GM19240 (cell line): ENCODE measurements at regions not wholly inside any gene's neighbourhood (a gene's known extent, or its start where the extent isn't known, plus 50 kb on each side); places are given as distances from the start of the nearest gene placed in this dataset.

ENCODE experiments used
- DNase-seq: peaks from one replicate; pipeline ENCODE4 v3.0.0; 2011; ENCODE audit warnings: low spot score; ENCODE audit not compliant: insufficient read length

DNA sequence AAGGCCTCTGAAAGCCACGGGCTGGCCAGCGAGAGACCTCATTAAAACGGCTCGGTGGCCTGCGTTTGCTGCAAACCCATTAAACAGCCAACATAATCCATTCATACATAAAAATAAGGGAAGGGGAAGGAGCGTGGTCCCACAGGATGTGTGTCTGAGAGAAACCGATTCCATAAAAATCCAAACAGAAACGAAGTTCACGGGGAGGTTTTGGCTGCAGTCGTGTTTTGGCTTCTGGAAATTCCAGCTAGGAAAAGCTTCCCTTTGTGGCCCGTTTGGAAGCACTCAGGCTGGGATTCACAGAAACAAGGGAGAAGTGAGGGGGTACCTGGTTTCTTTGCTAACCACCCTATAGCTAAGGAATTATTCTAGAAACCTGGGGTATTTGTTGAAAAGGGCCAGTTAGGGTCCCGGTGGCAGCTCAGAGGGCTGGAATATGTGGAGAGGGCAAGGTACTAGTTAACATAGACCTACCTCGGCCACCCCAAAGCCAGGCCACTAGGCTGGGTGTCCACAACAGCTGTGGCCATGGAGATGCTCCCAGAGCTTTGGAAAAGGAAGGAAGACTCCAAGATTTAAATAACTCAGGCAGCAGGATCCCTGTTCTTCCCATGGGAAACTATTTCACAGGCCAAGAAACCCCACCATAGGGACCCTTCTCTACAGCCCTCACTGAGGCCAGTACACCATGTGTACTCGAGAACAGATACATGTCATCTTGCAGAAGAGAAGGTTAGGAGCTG, 166.8 kb downstream of the BCOR start:
- DNase-seq = no peak

DNA sequence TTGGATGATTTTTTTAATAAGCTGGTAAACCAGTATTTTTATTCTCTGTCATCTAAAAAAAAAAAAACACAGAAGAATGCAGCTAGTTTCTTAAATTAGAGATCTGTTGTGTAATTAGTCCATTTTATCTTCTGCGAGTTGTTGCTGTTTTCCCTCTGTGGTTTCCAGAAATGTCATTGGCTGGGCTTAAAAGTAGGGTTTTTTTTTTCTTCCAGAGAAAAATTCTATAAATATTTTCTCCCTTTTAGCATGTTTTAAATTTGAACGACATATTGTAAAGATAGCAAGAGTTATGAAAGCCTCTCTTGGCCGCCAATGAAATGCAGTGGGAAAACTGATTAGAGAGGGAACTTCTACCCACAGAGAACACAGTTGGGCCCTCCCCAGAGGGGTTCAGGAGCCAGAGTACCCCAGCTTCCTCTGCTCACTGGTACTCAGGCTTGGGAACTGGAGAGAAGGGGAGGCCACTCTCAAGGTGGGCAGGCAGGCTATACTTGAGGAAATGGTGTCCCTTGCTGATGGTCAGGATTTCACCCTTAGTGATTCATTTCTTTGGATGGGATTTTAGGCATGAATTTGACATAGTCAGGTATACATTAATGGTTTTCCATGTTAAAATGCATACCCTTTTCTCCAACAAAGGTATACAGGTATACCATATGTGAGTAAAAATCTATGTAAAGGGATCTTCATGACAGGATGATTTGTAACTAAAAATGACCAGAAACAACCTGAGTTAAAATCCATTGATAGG, 166.1 kb downstream of the BCOR start:
- DNase-seq = no peak

DNA sequence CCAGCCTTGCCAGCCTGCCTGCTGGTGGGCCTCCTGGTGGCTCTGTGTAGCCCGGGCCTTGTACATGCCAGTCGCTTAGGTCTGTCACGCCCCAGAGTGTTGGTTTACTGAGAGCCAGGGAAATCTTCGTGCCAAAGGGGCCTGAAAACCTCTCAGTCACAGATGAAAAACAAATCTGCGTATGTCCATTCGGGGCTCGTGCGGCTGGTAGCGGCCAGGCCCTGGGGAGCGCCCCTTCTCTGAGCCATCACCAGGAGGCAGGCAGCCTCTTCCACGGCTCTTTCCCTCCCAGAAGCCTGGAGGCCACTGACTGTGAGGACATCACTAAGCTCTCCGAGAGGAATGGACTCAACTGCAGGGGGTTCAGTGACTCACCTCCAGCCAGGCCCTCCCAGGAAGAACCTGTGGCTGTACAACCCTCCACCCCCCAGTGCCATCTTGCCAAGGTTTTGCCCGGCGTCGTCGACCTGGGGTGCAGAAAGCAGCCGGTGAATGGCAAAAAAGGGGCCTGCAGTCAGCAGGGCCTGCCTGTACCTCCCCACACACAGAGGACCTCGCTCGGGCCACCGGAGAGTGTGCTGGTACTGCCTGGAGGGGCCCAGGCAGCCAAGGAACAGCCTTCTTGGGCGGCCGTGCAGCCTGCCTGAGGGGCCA, 162.2 kb downstream of the BCOR start:
- DNase-seq = no peak

DNA sequence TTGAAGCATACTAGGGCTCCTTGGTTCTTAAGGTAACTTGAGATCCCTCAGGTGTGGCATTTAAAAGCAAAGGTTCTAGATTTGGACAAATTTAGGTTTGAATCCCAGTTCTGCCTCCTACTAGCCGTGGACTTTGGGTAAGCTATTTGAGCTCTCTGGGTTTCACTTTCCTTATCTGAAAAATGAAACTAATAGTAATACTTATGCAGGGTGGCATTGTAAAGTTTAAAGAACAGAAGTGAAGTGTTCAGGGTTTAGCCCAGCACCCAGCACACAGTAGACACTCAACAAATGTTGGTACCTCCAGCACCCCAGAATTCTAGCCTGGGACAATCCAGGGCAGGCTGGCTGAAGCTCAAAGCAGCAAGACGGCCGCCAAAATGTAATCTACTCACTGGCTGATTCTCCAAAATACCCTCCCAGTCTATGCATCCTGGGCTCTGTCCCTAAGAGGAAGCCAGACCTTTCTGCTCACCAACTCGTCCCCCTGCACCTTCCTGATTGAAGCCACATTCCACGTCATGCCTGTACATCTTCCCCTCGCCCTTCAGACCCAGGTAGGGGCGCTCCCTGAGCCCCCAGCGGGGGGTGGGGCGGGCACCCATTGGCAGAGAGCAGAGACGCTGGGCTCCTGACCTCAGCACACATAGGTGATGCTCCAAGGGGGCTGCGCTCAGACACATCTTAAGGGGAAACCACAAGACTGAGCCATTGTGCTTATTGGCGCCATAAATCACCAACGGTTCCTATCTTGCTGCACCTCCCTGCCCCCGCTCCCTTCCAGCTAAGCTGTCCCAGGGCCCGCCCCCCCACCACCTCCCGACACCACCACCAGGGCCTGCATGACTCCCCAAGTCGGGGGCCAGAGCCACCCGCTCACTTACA, 160.6 kb downstream of the BCOR start:
- DNase-seq = no peak

DNA sequence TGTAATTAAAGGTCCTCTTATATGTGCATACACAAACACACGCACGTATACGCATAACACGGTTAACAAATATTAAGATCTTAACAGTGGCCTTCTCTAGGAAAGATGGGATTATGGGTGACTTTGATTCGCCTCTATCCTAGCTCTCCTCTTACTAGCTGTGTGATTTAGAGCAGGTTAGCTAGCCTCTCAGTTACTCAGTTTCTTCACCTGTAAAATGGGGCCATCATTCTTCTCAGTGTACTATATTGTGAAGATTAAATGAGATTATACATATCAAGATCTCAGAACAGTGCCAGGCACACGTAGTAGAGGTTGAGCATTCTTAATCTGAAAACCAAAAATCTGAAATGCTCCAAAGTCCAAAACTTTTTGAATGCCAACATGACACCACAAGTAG, 159.3 kb downstream of the BCOR start:
- no peak for DNase-seq

DNA sequence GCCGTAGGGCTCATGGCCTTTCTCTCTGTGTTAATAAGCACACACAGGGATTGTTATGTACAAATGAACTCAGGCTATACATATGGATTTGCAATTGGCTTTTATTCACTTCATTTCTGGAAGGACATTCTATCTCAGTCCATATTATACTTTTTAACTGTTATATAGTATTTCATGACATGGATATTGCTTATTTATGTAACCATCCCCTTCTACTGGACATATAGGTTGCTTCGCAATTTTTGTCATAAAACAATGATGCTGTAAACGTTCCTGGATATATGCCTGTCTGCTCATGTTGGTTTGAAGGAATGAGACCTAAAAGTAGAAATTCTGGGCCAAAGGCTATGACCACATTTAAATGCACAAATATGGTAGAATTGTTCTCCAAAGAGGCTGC, 158.1 kb downstream of the BCOR start:
- DNase-seq = no peak

GRCh38 chrX:39941332-39941920, 156.3 kb downstream of the BCOR start:
- no peak for DNase-seq

DNA sequence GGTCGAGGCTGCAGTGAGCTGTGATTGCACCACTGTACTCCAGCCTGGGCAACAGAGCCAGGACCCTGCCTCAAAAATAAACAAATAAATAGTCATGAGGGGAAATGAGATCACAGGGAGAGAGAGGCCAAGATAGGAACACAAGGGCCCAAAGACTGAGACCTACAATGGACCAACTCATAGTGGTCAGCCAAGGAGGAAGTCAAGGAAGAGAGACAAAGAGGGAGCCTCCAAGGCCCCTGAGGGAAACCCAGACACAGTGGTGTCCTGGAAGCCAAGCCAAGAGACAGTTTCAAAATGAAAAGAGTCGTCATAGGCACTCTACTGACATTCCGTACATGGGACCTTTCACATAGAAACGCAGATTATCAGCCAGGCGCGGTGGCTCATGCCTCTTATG, 153.3 kb downstream of the BCOR start:
- DNase-seq = no peak

DNA sequence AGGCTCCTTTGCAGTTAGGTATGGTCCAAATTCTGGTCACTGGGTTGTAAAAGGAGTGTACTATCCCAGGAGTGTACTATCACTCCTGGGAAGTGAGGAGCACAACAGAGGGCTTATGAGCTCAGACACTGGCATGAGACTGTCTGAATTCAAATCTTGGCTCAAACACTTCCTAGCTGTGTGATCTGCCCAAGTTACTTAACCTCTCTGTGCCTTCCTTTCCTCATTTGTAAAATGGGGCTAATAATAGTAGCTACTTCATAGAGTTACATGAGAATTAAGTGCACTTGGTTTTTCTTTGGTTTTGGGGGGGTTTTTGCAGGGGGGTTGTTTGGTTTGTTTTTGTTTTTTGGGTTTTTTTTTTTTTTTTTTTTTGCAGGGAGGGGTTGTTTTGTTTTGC, 152.0 kb downstream of the BCOR start:
- no peak for DNase-seq

DNA sequence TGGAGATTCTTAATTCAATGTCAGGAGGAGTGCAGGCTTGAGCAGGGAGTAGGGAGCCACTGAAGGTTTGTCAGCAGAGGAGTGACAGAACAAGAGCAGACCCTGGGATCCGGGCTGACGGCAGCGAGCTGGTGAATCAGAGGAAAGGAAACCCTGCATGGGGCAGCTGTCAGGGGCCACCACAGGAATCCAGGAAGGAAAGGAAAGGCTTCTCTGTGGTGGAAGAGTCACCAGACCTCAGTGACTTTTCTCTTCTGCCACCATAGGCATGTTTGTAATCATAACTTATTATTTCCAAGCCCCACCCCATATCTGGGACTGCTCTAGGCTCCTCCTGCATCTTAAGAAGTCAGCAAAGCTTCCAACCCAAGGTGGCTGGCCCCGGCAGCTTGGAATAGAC, 150.9 kb downstream of the BCOR start:
- DNase-seq = no peak

- DNase-seq = no peak
Measured at GRCh38 chrX:39948582-39948981, 149.2 kb downstream of the BCOR start.

- DNase-seq = no peak
Measured at GRCh38 chrX:39950018-39950688, 147.6 kb downstream of the BCOR start.

- DNase-seq = no peak
Measured at GRCh38 chrX:39952989-39953388, 144.8 kb downstream of the BCOR start.

DNA sequence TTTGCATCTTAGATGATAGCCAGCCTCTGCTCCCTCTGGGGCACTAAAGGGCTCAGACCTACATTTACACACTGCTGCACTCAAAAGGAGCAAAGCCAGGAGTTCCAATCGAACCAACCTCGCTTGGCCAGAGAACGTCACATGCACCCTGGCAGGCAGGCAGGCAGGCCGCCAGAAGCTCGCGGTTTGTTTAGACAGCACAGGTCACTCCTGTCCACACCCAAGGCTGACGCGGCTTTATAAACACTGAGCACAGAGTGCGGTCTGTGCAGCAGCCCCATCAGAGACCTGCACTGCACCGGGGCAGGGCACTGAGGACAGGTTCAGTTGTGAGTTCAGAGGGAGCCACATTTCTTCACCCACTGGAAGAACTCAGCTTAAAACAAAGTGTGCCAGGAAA, 143.9 kb downstream of the BCOR start:
- no peak for DNase-seq

DNA sequence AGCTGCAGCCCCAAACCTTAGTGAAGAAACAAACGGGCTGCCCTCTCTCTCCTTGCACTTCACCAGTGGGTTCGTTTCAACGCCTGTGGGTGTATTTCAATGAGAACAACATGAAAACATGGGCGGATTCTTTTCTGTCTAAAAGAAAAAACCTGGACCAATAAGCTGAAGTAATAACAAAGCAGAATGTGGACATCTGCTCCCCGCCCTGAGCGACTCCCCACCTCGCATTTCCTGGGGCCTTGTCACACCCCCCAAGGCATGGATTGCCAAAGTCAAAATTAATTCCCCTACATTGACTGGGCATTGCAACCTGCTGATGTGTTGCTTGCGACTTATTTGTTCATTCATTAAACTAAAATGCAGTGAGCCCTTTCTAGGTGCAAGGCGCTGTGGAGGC, 142.9 kb downstream of the BCOR start:
- DNase-seq = no peak

DNA sequence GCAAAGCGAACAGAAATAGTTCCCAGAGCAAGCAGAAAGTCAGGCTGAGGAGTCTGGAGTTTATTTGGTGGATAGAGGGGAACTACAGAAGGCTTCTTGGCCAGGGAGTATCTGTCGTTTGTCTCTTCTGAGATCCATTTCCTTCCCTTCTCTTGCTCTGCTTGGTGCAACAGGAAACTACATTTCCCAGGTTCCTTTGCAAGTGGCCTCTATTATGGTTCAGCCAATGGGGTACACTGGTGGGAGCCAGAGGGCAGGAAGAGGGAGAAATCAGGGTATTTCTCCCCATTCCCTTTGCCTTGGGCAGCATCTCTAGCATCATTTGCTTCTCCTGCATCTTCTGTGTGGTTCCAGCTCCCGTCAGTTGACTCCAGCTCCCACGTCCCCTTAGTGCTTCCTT, 142.1 kb downstream of the BCOR start:
- no peak for DNase-seq

DNA sequence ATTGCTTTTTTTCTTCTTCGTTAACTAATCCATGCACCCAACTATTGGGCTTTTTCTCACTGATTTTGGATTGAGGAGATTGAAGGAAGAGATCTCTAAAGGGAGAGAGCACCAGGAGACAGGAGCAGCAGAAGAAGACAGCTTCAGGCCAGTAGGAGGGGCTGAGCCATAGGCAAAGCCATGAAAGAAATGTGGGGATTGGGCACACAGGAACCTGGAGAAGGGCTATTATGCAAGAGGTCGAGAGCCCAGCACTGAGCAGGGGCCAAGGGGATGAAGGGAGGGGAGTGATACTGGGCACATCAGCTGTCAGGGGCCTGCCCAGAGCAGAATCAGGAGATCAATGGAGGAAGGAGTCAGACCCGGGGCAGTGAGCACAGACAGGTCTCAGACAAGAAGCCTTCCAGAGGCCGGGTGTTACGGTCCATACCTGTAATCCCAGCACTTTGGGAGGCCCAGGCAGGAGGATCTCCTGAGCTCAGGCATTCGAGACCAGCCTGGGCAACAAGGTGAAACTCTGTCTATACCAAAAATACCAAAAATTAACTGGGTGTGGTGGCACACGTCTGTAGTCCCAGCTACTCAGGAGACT, 140.9 kb downstream of the BCOR start:
- DNase-seq = no peak

DNA sequence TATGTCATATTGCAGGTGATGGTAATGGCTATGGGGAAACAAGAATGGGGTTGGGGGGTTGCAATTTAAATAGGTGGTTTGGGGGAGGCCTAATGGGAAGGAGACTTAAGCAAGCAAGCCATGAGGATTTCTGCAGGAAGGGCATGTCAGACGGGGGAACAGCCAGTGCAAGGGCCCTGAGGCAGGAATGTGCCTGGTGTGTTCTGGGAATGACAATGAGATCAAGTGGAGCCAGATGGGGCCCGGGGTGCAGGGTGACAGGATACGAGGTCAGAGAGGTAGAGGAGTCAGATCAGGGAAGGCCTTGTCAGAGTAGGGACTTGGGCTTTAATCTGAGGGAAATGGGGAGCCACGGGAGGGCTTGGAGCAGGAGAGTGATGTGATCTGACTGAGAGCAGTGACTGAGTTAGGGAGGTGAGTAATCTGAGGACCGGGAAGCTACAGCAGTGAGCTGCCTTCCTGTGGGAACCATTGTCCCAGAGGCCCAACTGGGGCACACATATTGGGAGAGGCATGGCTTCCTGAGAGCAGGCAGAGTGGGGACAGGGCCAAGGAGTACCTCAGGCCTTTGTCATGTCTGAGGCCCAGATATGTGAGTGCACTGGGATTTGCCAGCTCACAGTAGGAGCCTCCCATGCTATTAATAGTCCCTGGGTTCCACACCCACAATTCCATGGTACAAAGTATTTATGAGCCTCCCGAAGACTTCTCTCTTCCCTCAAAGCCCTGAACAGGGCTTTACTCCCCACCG, 139.8 kb downstream of the BCOR start:
- no peak for DNase-seq

DNA sequence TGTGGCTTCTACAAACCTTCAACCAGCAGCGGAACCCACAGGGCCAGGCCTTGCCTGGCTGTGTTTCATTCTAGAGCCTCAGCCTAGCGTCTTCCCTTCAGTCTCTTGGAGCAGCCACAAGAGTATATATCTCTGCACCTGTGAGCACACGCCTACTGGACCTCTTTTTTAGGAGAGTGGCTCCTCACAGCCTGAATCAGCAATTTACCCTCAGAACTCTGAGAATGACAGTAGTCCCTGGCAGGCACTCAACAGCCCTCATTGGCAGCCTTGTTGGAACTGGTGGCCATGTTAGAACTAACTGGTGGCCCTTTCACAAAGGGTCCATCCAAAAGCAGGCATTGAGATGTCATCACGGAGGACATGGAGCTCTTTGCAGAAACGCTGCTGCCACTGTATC, 138.9 kb downstream of the BCOR start:
- no peak for DNase-seq

GRCh38 chrX:39960219-39960618, 137.5 kb downstream of the BCOR start:
- no peak for DNase-seq
